Spinal cord (tissue), 9 donors: ENCODE measurements at regions not wholly inside any gene's neighbourhood (a gene's known extent, or its start where the extent isn't known, plus 50 kb on each side); places are given as distances from the start of the nearest gene placed in this dataset.

Source experiments
- DNase-seq, 6 donors: peaks; one replicate each; pipeline versions ENCODE4 v3.0.0 to v3.0.0-alpha.2; 2013 to 2015; ENCODE audit warnings: low spot score in 6 of 6, low read depth in 4 of 6
- H3K27ac ChIP-seq: one replicate; pipeline ENCODE4 v1.5.1; 2013; ENCODE audit warnings: low read depth, low read length, control low read depth
- H3K27me3 ChIP-seq: one replicate; pipeline ENCODE4 v1.6.1; 2013; ENCODE audit warnings: low read length; ENCODE audit not compliant: control insufficient read depth, insufficient read depth
- H3K36me3 ChIP-seq: one replicate; pipeline ENCODE4 v1.6.1; 2013; ENCODE audit warnings: low read length; ENCODE audit not compliant: control insufficient read depth, insufficient read depth
- H3K4me1 ChIP-seq: one replicate; pipeline ENCODE4 v1.6.1; 2013; ENCODE audit warnings: low read length; ENCODE audit not compliant: control insufficient read depth, insufficient read depth
- H3K4me3 ChIP-seq: one replicate; pipeline ENCODE4 v1.5.1; 2013; ENCODE audit warnings: low read depth, low read length, control low read depth
- H3K9me3 ChIP-seq: one replicate; pipeline ENCODE4 v1.6.1; 2013; ENCODE audit warnings: low read length; ENCODE audit not compliant: control insufficient read depth, insufficient read depth
- WGBS: methylation state at CpG from one replicate; pipeline ENCODE4 v1.1.5; 2013; ENCODE audit warnings: missing lambda C conversion rate; ENCODE audit not compliant: insufficient coverage; 5-methylcytosine and 5-hydroxymethylcytosine counted together
- donor health status: healthy.

DNA sequence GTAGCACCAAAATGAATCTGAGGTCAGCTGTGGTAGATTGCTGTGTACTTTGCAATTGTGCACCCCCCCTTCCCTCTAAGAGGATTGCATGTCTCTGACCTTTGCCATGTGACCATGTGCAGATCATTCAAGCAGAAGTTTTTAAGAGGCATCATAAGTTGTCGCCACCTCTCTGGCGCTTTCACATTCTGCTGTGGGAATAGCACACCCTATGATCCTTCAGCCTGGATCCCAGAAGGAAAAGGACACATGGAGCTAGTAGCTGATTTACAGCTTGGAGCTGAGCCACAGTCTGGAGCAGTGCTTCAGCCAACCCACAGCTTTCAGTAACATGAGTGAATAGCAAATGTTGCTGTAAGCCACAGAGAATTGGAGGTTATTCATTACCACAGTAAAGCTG is 158.5 kb downstream of the TSEN15 start:
- 63% methylated on average over 2 of the region's 2 CpGs for WGBS
- H3K4me1 ChIP-seq = no peaks in the 10 kb centered on the region
- DNase-seq = peak in 2 of 6 donors; percentile 67 to 79
- H3K36me3 ChIP-seq = no peaks in the 10 kb centered on the region
- no peaks in the 10 kb centered on the region for H3K27me3 ChIP-seq
- no peak overlapping the region for H3K27ac ChIP-seq
- no peak overlapping the region for H3K4me3 ChIP-seq
- no peaks in the 10 kb centered on the region for H3K9me3 ChIP-seq

DNA sequence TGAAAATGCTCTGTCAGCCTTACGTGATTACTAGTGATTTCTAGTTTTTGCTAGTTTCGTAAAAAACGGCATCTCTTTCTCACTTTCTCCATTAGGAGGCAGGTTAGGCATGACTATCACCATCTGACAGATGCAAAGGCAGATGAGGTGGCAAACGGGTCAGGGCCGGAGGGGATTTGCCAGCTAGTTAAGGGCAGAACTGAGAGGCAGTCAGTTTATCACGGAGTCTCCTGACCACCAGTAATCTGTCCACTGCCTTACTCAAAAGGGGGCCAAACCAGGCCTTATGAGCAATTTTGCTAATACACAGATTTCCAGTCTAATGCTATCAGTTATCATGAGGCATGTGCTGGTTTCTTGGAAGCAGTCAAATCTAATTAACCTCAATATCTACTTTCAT is 159.3 kb downstream of the TSEN15 start:
- 77% methylated on average over 3 of the region's 6 CpGs for WGBS
- Histone ChIP-seq H3K9me3 (no peaks in the 10 kb centered on the region), H3K4me1 (no peaks in the 10 kb centered on the region), H3K27me3 (no peaks in the 10 kb centered on the region), H3K27ac (no peak overlapping the region), H3K4me3 (no peak overlapping the region), H3K36me3 (no peaks in the 10 kb centered on the region)
- DNase-seq = peak in 1 of 6 donors; percentile 66

DNA sequence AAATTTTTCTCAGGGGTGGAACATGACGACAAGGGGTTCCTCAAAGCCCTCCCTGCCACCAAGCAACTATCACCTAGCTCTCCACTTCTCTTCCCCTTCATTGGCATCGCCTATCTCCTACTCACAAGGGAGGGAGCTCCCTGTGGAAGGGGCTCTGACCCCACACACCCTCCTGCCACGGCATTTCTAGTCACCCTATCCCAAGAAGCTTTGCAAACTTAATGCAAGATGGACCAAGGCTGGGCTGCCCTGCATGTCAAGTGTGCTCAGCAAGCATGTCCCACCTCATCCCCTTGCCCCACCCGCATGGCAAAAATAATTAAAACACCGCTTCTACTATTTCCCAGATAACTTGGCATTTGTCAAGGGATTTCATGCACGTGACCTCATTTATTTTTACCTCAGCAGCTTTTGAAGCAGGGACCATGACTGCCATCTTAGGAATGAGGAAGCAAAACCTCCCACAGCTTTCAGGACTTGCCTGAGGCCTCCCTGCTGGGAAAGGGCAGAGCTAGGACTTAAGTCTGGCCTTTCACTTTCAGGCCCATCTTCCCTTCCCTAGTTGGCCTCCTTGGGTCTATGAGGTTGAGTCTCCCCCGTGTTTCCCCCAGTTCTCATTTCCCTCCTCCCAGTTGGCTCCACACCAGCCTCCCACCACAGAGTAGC is 161.3 kb downstream of the TSEN15 start:
- Histone ChIP-seq H3K4me3 (no peak overlapping the region), H3K27ac (no peak overlapping the region), H3K27me3 (no peaks in the 10 kb centered on the region), H3K9me3 (no peaks in the 10 kb centered on the region), H3K36me3 (no peaks in the 10 kb centered on the region), H3K4me1 (no peaks in the 10 kb centered on the region)
- 81% methylated on average over 7 of the region's 7 CpGs for WGBS
- no peak for DNase-seq

- Histone ChIP-seq H3K9me3 (no peaks in the 10 kb centered on the region), H3K27me3 (no peaks in the 10 kb centered on the region), H3K27ac (no peak overlapping the region), H3K4me3 (no peak overlapping the region), H3K4me1 (no peaks in the 10 kb centered on the region), H3K36me3 (no peaks in the 10 kb centered on the region)
- 100% methylated on average over 2 of the region's 4 CpGs for WGBS
- no peak for DNase-seq
Observed at GRCh38 chr1:184214128-184214527, 162.6 kb downstream of the TSEN15 start.

- Histone ChIP-seq H3K27ac (no peak overlapping the region), H3K4me1 (no peaks in the 10 kb centered on the region), H3K9me3 (no peaks in the 10 kb centered on the region), H3K27me3 (no peaks in the 10 kb centered on the region), H3K4me3 (no peak overlapping the region), H3K36me3 (no peaks in the 10 kb centered on the region)
- 74% methylated on average over 4 of the region's 6 CpGs for WGBS
- peak in 1 of 6 donors; percentile 57 for DNase-seq
Observed at GRCh38 chr1:184215274-184215925, 163.9 kb downstream of the TSEN15 start.

- Histone ChIP-seq H3K27me3 (no peaks in the 10 kb centered on the region), H3K9me3 (no peaks in the 10 kb centered on the region), H3K4me1 (no peaks in the 10 kb centered on the region), H3K27ac (no peak overlapping the region), H3K36me3 (no peaks in the 10 kb centered on the region), H3K4me3 (no peak overlapping the region)
- WGBS = no CpG with 5 or more reads among the region's 5 CpGs
- DNase-seq = peak in 2 of 6 donors; percentile 27 to 91
Observed at GRCh38 chr1:184218458-184219075, 167.0 kb downstream of the TSEN15 start.

DNA sequence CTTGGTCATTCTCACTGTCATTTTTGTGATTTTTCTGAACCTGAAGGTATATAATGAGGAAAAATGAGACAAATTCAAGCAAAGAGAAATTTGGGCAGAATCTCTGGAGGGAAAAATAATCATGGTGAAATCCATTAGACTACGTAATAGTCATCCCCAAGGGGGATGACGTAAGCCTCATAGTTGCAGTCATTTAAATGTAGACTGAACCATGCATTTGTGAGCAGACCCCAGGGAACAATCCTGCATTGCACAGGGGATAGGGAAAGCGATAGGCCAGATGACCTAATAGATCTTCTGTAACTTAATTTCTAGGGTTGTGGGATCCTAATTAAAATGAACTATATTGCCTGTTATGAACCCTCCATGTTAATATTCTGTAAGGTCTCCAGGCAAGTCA is 167.4 kb upstream of the C1orf21 start:
- Histone ChIP-seq H3K27ac (no peak overlapping the region), H3K4me1 (no peaks in the 10 kb centered on the region), H3K9me3 (no peaks in the 10 kb centered on the region), H3K4me3 (no peak overlapping the region), H3K36me3 (no peaks in the 10 kb centered on the region), H3K27me3 (no peaks in the 10 kb centered on the region)
- WGBS = 67% methylated on average over 1 of the region's 3 CpGs
- DNase-seq = peak in 1 of 6 donors; percentile 70

- no peaks in the 10 kb centered on the region for H3K27me3 ChIP-seq
- no peaks in the 10 kb centered on the region for H3K9me3 ChIP-seq
- DNase-seq = no peak
- no peak overlapping the region for H3K4me3 ChIP-seq
- H3K4me1 ChIP-seq = no peaks in the 10 kb centered on the region
- WGBS = 88% methylated on average over 3 of the region's 8 CpGs
- H3K36me3 ChIP-seq = no peaks in the 10 kb centered on the region
- no peak overlapping the region for H3K27ac ChIP-seq
Observed at GRCh38 chr1:184219883-184220282, 166.9 kb upstream of the C1orf21 start.

- no peaks in the 10 kb centered on the region for H3K9me3 ChIP-seq
- no peaks in the 10 kb centered on the region for H3K36me3 ChIP-seq
- no peak overlapping the region for H3K4me3 ChIP-seq
- peaks cover 7% of the 10 kb centered on the region for H3K4me1 ChIP-seq
- no peaks in the 10 kb centered on the region for H3K27me3 ChIP-seq
- WGBS = no CpG with 5 or more reads among the region's 2 CpGs
- no peak overlapping the region for H3K27ac ChIP-seq
- no peak for DNase-seq
Observed at GRCh38 chr1:184221087-184221486, 165.7 kb upstream of the C1orf21 start.

DNA sequence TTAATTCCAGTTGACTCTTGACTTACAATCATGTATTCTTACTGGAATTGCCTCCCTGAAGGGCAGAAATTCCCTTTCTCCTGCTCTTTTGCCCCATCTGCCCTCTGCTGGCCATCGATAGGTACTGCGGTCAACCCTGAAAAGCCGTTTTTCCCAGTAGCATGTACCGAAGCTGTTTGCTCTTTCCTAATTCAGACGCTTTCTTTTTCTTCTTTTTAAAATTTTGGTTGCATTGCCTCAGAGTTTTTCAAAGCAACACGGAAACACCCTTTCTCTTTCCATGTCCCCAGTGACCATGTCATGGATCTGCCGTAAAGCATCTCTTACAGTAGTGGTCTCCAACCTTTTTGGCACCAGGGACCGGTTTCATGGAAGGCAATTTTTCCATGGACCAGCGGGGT is 164.2 kb upstream of the C1orf21 start:
- DNase-seq = peak in 2 of 6 donors; percentile 39 to 57
- Histone ChIP-seq H3K36me3 (no peaks in the 10 kb centered on the region), H3K9me3 (no peaks in the 10 kb centered on the region), H3K4me3 (peak overlapping the region; percentile 13), H3K27ac (no peak overlapping the region), H3K27me3 (no peaks in the 10 kb centered on the region), H3K4me1 (peaks cover 7% of the 10 kb centered on the region)
- WGBS = 29% methylated on average over 6 of the region's 9 CpGs
